Osteoblast (primary cell): ENCODE measurements at regions not wholly inside any gene's neighbourhood (a gene's known extent, or its start where the extent isn't known, plus 50 kb on each side); places are given as distances from the start of the nearest gene placed in this dataset.

Experiments
- DNase-seq: peaks from one replicate; pipeline ENCODE4 v3.0.0; 2011; ENCODE audit warnings: low spot score, mixed read lengths; ENCODE audit not compliant: insufficient read length; ENCODE audit errors: missing footprints
- H2AFZ ChIP-seq: 2 replicates; pipeline ENCODE4 v1.6.0; 2011; ENCODE audit warnings: mild to moderate bottlenecking, low read length
- H3K27ac ChIP-seq: 2 replicates; pipeline ENCODE4 v1.5.1; 2011; ENCODE audit warnings: mild to moderate bottlenecking, low read depth, low read length, moderate library complexity
- H3K27me3 ChIP-seq: 2 replicates; pipeline ENCODE4 v1.6.0; 2012; ENCODE audit warnings: mild to moderate bottlenecking, control low read depth, inconsistent platforms, low read length, moderate library complexity; ENCODE audit not compliant: insufficient read depth
- H3K36me3 ChIP-seq: 2 replicates; pipeline ENCODE4 v1.5.1; 2011; ENCODE audit warnings: mild to moderate bottlenecking, low read length, control low read depth, moderate library complexity; ENCODE audit not compliant: insufficient read depth
- H3K4me1 ChIP-seq: 2 replicates; pipeline ENCODE4 v1.5.1; 2011; ENCODE audit warnings: mild to moderate bottlenecking, low read length, control low read depth, moderate library complexity; ENCODE audit not compliant: insufficient read depth
- H3K4me2 ChIP-seq: 2 replicates; pipeline ENCODE4 v1.6.0; 2011; ENCODE audit warnings: mild to moderate bottlenecking, low read length; ENCODE audit not compliant: insufficient read depth
- H3K4me3 ChIP-seq: fragments of 200-600 bp; sonication (generic); 3 replicates; pipeline ENCODE4 v1.5.1; 2012; ENCODE audit warnings: mild to moderate bottlenecking, low read length, inconsistent platforms; ENCODE audit not compliant: insufficient read depth
- H3K79me2 ChIP-seq: 2 replicates; pipeline ENCODE4 v1.6.0; 2012; ENCODE audit warnings: mild to moderate bottlenecking, low read length, control low read depth, inconsistent platforms; ENCODE audit not compliant: insufficient read depth
- H3K9me3 ChIP-seq: 2 replicates; pipeline ENCODE4 v1.5.1; 2011; ENCODE audit warnings: low read depth, low read length, control low read depth
- H4K20me1 ChIP-seq: 2 replicates; pipeline ENCODE4 v1.6.0; 2012; ENCODE audit warnings: mild to moderate bottlenecking, low read length, control low read depth; ENCODE audit not compliant: insufficient read depth
- TF ChIP-seq, protein P1 (sequence below): IDR thresholded peaks from 2 replicates; pipeline ENCODE4 v1.5.1; 2011; ENCODE audit warnings: mild to moderate bottlenecking, low read depth, low read length, moderate library complexity; ENCODE audit errors: extremely low read depth

DNA sequence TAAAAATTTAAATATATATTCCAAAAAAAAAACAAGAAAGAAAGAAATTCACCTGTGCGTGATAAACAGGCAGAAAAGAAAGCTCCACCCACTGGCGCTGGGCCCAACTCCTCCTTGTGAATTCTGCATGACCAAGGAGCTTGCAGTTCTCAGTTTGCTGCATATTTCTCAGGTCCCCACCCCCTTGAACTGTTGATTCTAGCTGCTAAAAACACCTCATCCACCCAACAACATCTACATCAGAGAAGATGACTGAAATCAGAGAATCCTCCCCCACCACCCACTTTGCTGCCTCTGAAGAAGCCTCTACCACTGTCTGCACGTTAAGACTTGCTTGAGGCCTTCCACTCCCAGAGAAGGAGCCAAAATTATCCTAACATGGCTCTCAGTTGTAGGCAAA is 104.8 kb downstream of the RGS2 start:
- Histone ChIP-seq H4K20me1 (no peaks in the 10 kb centered on the region), H3K4me2 (no peak overlapping the region), H3K4me1 (no peaks in the 10 kb centered on the region), H3K79me2 (no peaks in the 10 kb centered on the region), H2AFZ (no peak overlapping the region), H3K27ac (no peak overlapping the region), H3K4me3 (no peak overlapping the region), H3K27me3 (no peaks in the 10 kb centered on the region), H3K36me3 (no peaks in the 10 kb centered on the region), H3K9me3 (no peaks in the 10 kb centered on the region)
- DNase-seq = no peak
- TF ChIP-seq, protein P1, sequence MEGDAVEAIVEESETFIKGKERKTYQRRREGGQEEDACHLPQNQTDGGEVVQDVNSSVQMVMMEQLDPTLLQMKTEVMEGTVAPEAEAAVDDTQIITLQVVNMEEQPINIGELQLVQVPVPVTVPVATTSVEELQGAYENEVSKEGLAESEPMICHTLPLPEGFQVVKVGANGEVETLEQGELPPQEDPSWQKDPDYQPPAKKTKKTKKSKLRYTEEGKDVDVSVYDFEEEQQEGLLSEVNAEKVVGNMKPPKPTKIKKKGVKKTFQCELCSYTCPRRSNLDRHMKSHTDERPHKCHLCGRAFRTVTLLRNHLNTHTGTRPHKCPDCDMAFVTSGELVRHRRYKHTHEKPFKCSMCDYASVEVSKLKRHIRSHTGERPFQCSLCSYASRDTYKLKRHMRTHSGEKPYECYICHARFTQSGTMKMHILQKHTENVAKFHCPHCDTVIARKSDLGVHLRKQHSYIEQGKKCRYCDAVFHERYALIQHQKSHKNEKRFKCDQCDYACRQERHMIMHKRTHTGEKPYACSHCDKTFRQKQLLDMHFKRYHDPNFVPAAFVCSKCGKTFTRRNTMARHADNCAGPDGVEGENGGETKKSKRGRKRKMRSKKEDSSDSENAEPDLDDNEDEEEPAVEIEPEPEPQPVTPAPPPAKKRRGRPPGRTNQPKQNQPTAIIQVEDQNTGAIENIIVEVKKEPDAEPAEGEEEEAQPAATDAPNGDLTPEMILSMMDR = no peak

DNA sequence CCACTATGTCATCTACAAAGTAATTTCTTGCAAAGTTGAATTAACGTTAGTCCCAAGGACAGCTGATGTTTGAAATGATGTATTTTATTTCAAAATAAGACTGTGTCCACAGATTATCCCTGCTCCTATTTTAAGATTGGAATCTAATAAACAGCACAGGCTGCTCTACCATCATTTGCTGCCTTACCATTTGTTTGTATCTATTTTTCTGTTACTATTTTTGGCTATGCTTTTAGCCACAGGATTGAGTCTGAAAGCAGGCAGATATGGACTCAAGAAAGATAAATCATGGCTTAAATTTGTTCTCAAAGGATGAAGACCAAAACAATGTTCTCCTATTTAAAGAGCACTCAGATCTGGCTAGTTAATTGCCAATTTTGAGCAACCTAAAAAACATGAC is 105.3 kb downstream of the RGS2 start:
- H3K27me3 ChIP-seq = no peaks in the 10 kb centered on the region
- no peak overlapping the region for H3K4me3 ChIP-seq
- no peaks in the 10 kb centered on the region for H3K79me2 ChIP-seq
- DNase-seq = no peak
- H3K4me1 ChIP-seq = no peaks in the 10 kb centered on the region
- no peaks in the 10 kb centered on the region for H3K9me3 ChIP-seq
- no peak overlapping the region for H3K27ac ChIP-seq
- H2AFZ ChIP-seq = no peak overlapping the region
- no peaks in the 10 kb centered on the region for H4K20me1 ChIP-seq
- H3K4me2 ChIP-seq = no peak overlapping the region
- TF ChIP-seq, protein P1 = no peak
- H3K36me3 ChIP-seq = no peaks in the 10 kb centered on the region

DNA sequence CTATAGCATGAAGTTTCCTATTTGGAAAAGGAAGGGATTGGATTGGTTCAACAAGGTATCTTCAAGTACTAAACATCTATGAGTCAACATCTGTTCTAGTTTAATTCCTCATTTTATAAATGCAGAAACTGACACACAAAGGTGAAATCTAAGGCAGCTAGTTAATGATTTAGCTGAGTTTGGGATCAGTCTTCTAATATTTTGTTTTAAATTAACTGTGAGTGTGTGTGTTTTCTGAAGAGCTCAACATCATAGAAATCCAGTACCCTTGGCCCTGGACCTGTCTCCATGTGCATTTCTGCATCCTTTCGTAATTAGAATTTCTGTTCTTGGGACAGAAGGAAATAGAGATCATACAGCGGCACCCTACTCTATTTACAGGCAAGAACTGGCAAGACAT is 105.9 kb downstream of the RGS2 start:
- Histone ChIP-seq H2AFZ (no peak overlapping the region), H3K27me3 (no peaks in the 10 kb centered on the region), H4K20me1 (no peaks in the 10 kb centered on the region), H3K9me3 (no peaks in the 10 kb centered on the region), H3K4me3 (no peak overlapping the region), H3K36me3 (no peaks in the 10 kb centered on the region), H3K4me2 (no peak overlapping the region), H3K27ac (no peak overlapping the region), H3K4me1 (no peaks in the 10 kb centered on the region), H3K79me2 (no peaks in the 10 kb centered on the region)
- TF ChIP-seq, protein P1 = no peak
- no peak for DNase-seq

DNA sequence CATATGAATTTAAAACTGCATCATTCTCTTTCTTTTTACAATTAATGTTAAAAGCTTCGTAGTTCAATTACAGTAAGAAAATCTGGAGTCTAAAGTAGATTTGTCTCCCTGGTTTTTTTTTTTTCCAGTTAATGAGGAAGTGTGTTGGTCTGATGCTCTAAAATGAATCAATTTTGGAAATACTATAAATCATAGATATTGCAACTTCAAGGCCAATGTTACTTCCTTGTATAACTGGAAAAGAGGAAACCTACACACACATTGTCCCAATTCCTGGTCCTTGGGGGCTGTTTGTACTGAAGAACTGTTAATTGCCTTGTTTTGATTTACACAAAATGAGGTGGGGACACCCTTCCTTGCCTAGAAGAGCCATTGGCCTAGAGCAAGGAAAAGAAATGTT is 107.2 kb downstream of the RGS2 start:
- Histone ChIP-seq H3K27me3 (no peaks in the 10 kb centered on the region), H3K4me2 (no peak overlapping the region), H3K4me1 (no peaks in the 10 kb centered on the region), H2AFZ (no peak overlapping the region), H3K27ac (no peak overlapping the region), H3K4me3 (no peak overlapping the region), H4K20me1 (no peaks in the 10 kb centered on the region), H3K36me3 (no peaks in the 10 kb centered on the region), H3K9me3 (no peaks in the 10 kb centered on the region), H3K79me2 (no peaks in the 10 kb centered on the region)
- DNase-seq = no peak
- TF ChIP-seq, protein P1 = no peak
